ENCODE measurements at regions not wholly inside any gene's neighbourhood (a gene's known extent, or its start where the extent isn't known, plus 50 kb on each side); places are given as distances from the start of the nearest gene placed in this dataset.

DNA sequence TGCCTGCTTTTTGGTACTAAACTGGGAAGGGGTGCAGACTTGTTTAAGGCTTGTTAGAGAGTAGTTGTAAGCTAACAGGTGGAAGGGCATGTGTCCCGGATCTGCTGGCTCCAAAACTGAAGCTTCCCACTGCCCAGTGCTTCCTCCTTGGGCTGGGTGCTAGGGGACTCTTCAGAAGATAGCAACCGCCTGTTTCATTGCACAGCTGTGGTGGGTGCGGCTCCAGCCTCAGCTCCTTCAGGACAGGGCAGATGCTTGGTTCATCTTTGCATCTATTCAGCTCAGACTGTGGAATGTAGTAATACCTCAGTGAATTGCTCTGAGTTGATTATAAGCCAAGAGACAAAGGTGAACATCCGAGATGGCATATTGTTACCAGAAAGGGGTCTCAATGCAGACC, 527.1 kb downstream of the TYW1 start:
- H3K36me3 ChIP-seq (ENCODE audit: insufficient read depth, low read length), result no peaks in the 10 kb centered on the region
- Mint-ChIP-seq H3K4me3 (ENCODE audit: unreplicated experiment) (no peak overlapping the region), H3K9me3 (ENCODE audit: unreplicated experiment) (peaks cover 8% of the 10 kb centered on the region), H3K27ac (ENCODE audit: unreplicated experiment) (no peak overlapping the region), H3K27me3 (ENCODE audit: low read depth, unreplicated experiment) (no peaks in the 10 kb centered on the region), H3K4me1 (ENCODE audit: low read depth, unreplicated experiment) (no peaks in the 10 kb centered on the region), H3K36me3 (ENCODE audit: low read depth, unreplicated experiment) (no peaks in the 10 kb centered on the region)
- DNase-seq (ENCODE audit: low read depth) (no peak), FAIRE-seq (no peak)
- H3K4me1 ChIP-seq (ENCODE audit: insufficient read depth, low read length), result no peaks in the 10 kb centered on the region
- H2AFZ ChIP-seq (ENCODE audit: low read depth, low read length), result no peak overlapping the region
- no peaks in the 10 kb centered on the region for H4K20me1 ChIP-seq (ENCODE audit: insufficient read depth, low read length)
- no peaks in the 10 kb centered on the region for H3K79me2 ChIP-seq (ENCODE audit: insufficient read depth, low read length)
- H3K9me3 ChIP-seq (ENCODE audit: insufficient read depth, low read depth, low read length), result peaks cover under 1% of the 10 kb centered on the region
- H3K27me3 ChIP-seq (ENCODE audit: insufficient read depth, low read length), result no peaks in the 10 kb centered on the region
- H3K4me2 ChIP-seq (ENCODE audit: low read length), result no peak overlapping the region
- H3K4me3 ChIP-seq (ENCODE audit: insufficient read depth, low read depth, low read length), result no peak overlapping the region
- H3K27ac ChIP-seq (ENCODE audit: low read depth, low read length), result no peak overlapping the region
- TF ChIP-seq, protein P1, sequence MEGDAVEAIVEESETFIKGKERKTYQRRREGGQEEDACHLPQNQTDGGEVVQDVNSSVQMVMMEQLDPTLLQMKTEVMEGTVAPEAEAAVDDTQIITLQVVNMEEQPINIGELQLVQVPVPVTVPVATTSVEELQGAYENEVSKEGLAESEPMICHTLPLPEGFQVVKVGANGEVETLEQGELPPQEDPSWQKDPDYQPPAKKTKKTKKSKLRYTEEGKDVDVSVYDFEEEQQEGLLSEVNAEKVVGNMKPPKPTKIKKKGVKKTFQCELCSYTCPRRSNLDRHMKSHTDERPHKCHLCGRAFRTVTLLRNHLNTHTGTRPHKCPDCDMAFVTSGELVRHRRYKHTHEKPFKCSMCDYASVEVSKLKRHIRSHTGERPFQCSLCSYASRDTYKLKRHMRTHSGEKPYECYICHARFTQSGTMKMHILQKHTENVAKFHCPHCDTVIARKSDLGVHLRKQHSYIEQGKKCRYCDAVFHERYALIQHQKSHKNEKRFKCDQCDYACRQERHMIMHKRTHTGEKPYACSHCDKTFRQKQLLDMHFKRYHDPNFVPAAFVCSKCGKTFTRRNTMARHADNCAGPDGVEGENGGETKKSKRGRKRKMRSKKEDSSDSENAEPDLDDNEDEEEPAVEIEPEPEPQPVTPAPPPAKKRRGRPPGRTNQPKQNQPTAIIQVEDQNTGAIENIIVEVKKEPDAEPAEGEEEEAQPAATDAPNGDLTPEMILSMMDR (IDR thresholded peaks at IDR 0.05; ENCODE audit: insufficient read depth, low read depth, low read length), result no peak
- TF ChIP-seq EZH2 (IDR thresholded peaks at IDR 0.05; ENCODE audit: insufficient read depth, low read length), result no peak
- no peak overlapping the region for H3K9ac ChIP-seq (ENCODE audit: low read length)

DNA sequence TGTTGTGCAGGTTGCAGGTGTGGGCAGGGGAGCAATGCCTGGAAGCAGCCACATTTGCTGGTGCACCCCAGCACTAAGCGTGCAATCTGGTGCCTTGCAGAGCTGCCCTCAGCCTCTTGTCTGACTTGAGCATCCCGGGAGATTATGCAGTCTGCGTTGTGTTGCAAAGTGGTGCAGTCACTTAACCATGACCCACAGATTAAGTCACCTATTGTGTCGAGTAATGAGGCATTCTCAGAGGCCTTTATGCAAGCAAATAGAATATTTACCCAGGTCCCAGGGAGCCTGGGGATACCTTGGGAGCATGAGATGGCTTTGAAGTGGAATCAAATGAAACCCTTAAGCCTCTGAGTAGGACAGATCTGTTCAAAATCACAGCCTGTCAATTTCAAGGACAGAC, 529.0 kb downstream of the TYW1 start:
- H4K20me1 ChIP-seq (ENCODE audit: insufficient read depth, low read length), result no peaks in the 10 kb centered on the region
- H3K9ac ChIP-seq (ENCODE audit: low read length), result no peak overlapping the region
- TF ChIP-seq EZH2 (IDR thresholded peaks at IDR 0.05; ENCODE audit: insufficient read depth, low read length), result no peak
- no peaks in the 10 kb centered on the region for H3K36me3 Mint-ChIP-seq (ENCODE audit: low read depth, unreplicated experiment)
- H3K27me3 Mint-ChIP-seq (ENCODE audit: low read depth, unreplicated experiment), result no peaks in the 10 kb centered on the region
- no peaks in the 10 kb centered on the region for H3K79me2 ChIP-seq (ENCODE audit: insufficient read depth, low read length)
- H3K4me2 ChIP-seq (ENCODE audit: low read length), result no peak overlapping the region
- no peak overlapping the region for H3K4me3 Mint-ChIP-seq (ENCODE audit: unreplicated experiment)
- H3K4me3 ChIP-seq (ENCODE audit: insufficient read depth, low read depth, low read length), result no peak overlapping the region
- no peaks in the 10 kb centered on the region for H3K9me3 ChIP-seq (ENCODE audit: insufficient read depth, low read depth, low read length)
- no peak for FAIRE-seq
- H2AFZ ChIP-seq (ENCODE audit: low read depth, low read length), result no peak overlapping the region
- H3K4me1 ChIP-seq (ENCODE audit: insufficient read depth, low read length), result no peaks in the 10 kb centered on the region
- peaks cover 8% of the 10 kb centered on the region for H3K9me3 Mint-ChIP-seq (ENCODE audit: unreplicated experiment)
- H3K4me1 Mint-ChIP-seq (ENCODE audit: low read depth, unreplicated experiment), result no peaks in the 10 kb centered on the region
- H3K36me3 ChIP-seq (ENCODE audit: insufficient read depth, low read length), result no peaks in the 10 kb centered on the region
- H3K27ac ChIP-seq (ENCODE audit: low read depth, low read length), result no peak overlapping the region
- H3K27ac Mint-ChIP-seq (ENCODE audit: unreplicated experiment), result no peak overlapping the region
- DNase-seq (ENCODE audit: low read depth), result no peak
- H3K27me3 ChIP-seq (ENCODE audit: insufficient read depth, low read length), result no peaks in the 10 kb centered on the region

DNA sequence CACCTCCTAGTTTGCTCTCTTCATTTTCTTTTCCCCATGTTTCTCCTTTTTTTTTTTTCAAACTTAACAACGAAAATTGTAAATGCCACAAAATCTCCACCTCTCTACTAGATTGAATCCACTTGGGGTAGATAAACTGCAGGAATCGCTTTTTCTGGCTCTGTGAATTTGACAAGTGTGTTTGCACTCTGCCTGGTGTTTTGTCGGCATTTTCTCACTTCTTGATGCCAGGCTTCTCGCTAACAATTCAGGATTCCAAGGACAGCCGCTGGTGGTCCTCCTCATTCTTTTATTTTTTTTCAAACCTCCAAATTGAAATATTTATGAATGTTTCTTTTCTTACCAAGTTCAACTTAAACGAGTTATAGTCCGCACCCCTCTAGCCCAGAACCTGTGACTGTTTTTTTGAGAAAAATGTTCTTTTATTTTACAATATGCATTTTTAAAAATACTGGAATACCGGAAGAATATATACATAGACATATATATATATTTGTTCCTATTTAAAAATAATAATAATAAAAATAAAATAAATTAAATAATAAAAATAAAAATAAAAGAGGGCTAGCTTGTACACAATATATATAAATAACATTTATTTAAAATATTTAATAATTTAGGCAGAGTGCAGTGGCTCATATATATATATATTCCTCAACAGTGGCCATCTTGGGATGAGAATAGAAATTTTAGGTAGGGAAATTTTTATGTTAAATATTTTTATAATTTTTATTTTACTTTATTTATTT, 538.8 kb downstream of the TYW1 start:
- H3K36me3 Mint-ChIP-seq (ENCODE audit: low read depth, unreplicated experiment), result no peaks in the 10 kb centered on the region
- TF ChIP-seq, protein P1 (IDR thresholded peaks at IDR 0.05; ENCODE audit: insufficient read depth, low read depth, low read length), result no peak
- no peak for TF ChIP-seq EZH2 (IDR thresholded peaks at IDR 0.05; ENCODE audit: insufficient read depth, low read length)
- H3K4me1 ChIP-seq (ENCODE audit: insufficient read depth, low read length), result no peaks in the 10 kb centered on the region
- H3K4me2 ChIP-seq (ENCODE audit: low read length), result no peak overlapping the region
- H2AFZ ChIP-seq (ENCODE audit: low read depth, low read length), result no peak overlapping the region
- H3K4me1 Mint-ChIP-seq (ENCODE audit: low read depth, unreplicated experiment), result no peaks in the 10 kb centered on the region
- H3K9me3 ChIP-seq (ENCODE audit: insufficient read depth, low read depth, low read length), result peaks cover 5% of the 10 kb centered on the region
- H3K27ac Mint-ChIP-seq (ENCODE audit: unreplicated experiment), result no peak overlapping the region
- H3K27ac ChIP-seq (ENCODE audit: low read depth, low read length), result no peak overlapping the region
- DNase-seq (ENCODE audit: low read depth) (no peak), FAIRE-seq (no peak)
- H3K9me3 Mint-ChIP-seq (ENCODE audit: unreplicated experiment), result peaks cover 3% of the 10 kb centered on the region
- H3K9ac ChIP-seq (ENCODE audit: low read length), result no peak overlapping the region
- no peaks in the 10 kb centered on the region for H3K36me3 ChIP-seq (ENCODE audit: insufficient read depth, low read length)
- H3K4me3 ChIP-seq (ENCODE audit: insufficient read depth, low read depth, low read length), result no peak overlapping the region
- H3K79me2 ChIP-seq (ENCODE audit: insufficient read depth, low read length), result no peaks in the 10 kb centered on the region
- no peak overlapping the region for H3K4me3 Mint-ChIP-seq (ENCODE audit: unreplicated experiment)
- H3K27me3 ChIP-seq (ENCODE audit: insufficient read depth, low read length), result no peaks in the 10 kb centered on the region
- H3K27me3 Mint-ChIP-seq (ENCODE audit: low read depth, unreplicated experiment), result no peaks in the 10 kb centered on the region
- no peaks in the 10 kb centered on the region for H4K20me1 ChIP-seq (ENCODE audit: insufficient read depth, low read length)

Data from astrocyte (in vitro differentiated cells and primary cell).